Endothelial cell of umbilical vein (primary cell): ENCODE measurements at regions not wholly inside any gene's neighbourhood (a gene's known extent, or its start where the extent isn't known, plus 50 kb on each side); places are given as distances from the start of the nearest gene placed in this dataset.

Source experiments
- CTCF ChIP-seq, 2 donors: IDR thresholded peaks; 1 replicate in 1 of 2; 2 replicates in 1 of 2; pipeline ENCODE4 v1.5.1; 2011; ENCODE audit warnings: low read length in 2 of 2, mild to moderate bottlenecking in 2 of 2, moderate library complexity in 2 of 2, control low read depth in 1 of 2, inconsistent platforms in 1 of 2, low read depth in 1 of 2; ENCODE audit not compliant: insufficient read depth in 1 of 2; ENCODE audit errors: extremely low read depth in 1 of 2
- EZH2 ChIP-seq: IDR thresholded peaks from 2 replicates; pipeline ENCODE4 v1.6.1; 2012; ENCODE audit warnings: borderline replicate concordance, low read depth, mild to moderate bottlenecking, moderate library complexity, low read length, inconsistent platforms; ENCODE audit not compliant: severe bottlenecking
- JUN ChIP-seq: IDR thresholded peaks from 2 replicates; pipeline ENCODE4 v1.6.1; 2011; ENCODE audit warnings: borderline replicate concordance, low read depth; ENCODE audit not compliant: insufficient read length, insufficient read depth
- MAX ChIP-seq: IDR thresholded peaks from 2 replicates; pipeline ENCODE4 v1.6.1; 2011; ENCODE audit not compliant: insufficient read depth, insufficient read length
- POLR2A ChIP-seq: IDR thresholded peaks from 2 replicates; pipeline ENCODE4 v1.6.1; 2012; ENCODE audit warnings: low read depth, mild to moderate bottlenecking, control low read depth, low read length
- POLR2AphosphoS5 ChIP-seq: IDR thresholded peaks from 2 replicates; pipeline ENCODE4 v1.6.1; 2012; ENCODE audit warnings: low read depth, mild to moderate bottlenecking, control low read depth, low read length, moderate library complexity; ENCODE audit not compliant: insufficient read depth

GRCh38 chr5:58312299-58312698, 147.6 kb downstream of the PLK2 start:
- TF ChIP-seq CTCF (IDR thresholded peaks at IDR 0.05; ENCODE audit: extremely low read depth in 1 of 2, insufficient read depth in 1 of 2, low read depth in 1 of 2, low read length in 2 of 2) (no peak), POLR2AphosphoS5 (no peak), POLR2A (no peak), JUN (no peak), EZH2 (no peak), MAX (no peak)
